Trophoblast cell (in vitro differentiated cells and primary cell): ENCODE measurements at regions not wholly inside any gene's neighbourhood (a gene's known extent, or its start where the extent isn't known, plus 50 kb on each side); places are given as distances from the start of the nearest gene placed in this dataset.

Experiments
- DNase-seq, 2 donors: peaks; one replicate each; pipeline ENCODE4 v3.0.0-alpha.2; 2016
- H2AFZ ChIP-seq: 2 replicates; pipeline ENCODE4 v1.6.1; 2013; ENCODE audit warnings: low read length, moderate library complexity, mild to moderate bottlenecking; ENCODE audit not compliant: insufficient read depth, poor library complexity
- H2AK5ac ChIP-seq: 2 replicates; pipeline ENCODE4 v1.6.1; 2013; ENCODE audit warnings: mild to moderate bottlenecking, low read length
- H2BK120ac ChIP-seq: 2 replicates; pipeline ENCODE4 v1.6.1; 2013; ENCODE audit warnings: low read length, mild to moderate bottlenecking, moderate library complexity; ENCODE audit not compliant: insufficient read depth, poor library complexity
- H2BK12ac ChIP-seq: 2 replicates; pipeline ENCODE4 v1.6.1; 2013; ENCODE audit warnings: mild to moderate bottlenecking, low read length, moderate library complexity
- H2BK5ac ChIP-seq: 2 replicates; pipeline ENCODE4 v1.6.1; 2013; ENCODE audit warnings: low read length, low read depth, moderate library complexity, mild to moderate bottlenecking; ENCODE audit not compliant: poor library complexity
- H3K14ac ChIP-seq: 2 replicates; pipeline ENCODE4 v1.6.1; 2013; ENCODE audit warnings: mild to moderate bottlenecking, low read length
- H3K18ac ChIP-seq: 2 replicates; pipeline ENCODE4 v1.6.1; 2013; ENCODE audit warnings: mild to moderate bottlenecking, low read length
- H3K23ac ChIP-seq: 2 replicates; pipeline ENCODE4 v1.6.1; 2013; ENCODE audit warnings: low read length
- H3K27ac ChIP-seq: 2 replicates; pipeline ENCODE4 v1.5.1; 2013; ENCODE audit warnings: low read depth, mild to moderate bottlenecking, inconsistent platforms, low read length, moderate library complexity
- H3K27me3 ChIP-seq: 2 replicates; pipeline ENCODE4 v1.6.1; 2013; ENCODE audit warnings: inconsistent platforms, mild to moderate bottlenecking, low read length, moderate library complexity; ENCODE audit not compliant: insufficient read depth
- H3K36me3 ChIP-seq, 2 experiments: 1 replicate in 1 of 2; 2 replicates in 1 of 2; pipeline ENCODE4 v1.6.1; 2013; ENCODE audit warnings: low read length in 2 of 2, mild to moderate bottlenecking in 2 of 2, moderate library complexity in 1 of 2; ENCODE audit not compliant: insufficient read depth in 2 of 2, control insufficient read depth in 1 of 2
- H3K4ac ChIP-seq: 2 replicates; pipeline ENCODE4 v1.6.1; 2013; ENCODE audit warnings: low read depth, mild to moderate bottlenecking, low read length, moderate library complexity
- H3K4me1 ChIP-seq, 2 experiments: 1 replicate in 1 of 2; 2 replicates in 1 of 2; pipeline ENCODE4 v1.6.1; 2013; ENCODE audit warnings: low read length in 2 of 2, mild to moderate bottlenecking in 2 of 2, moderate library complexity in 1 of 2; ENCODE audit not compliant: insufficient read depth in 2 of 2, control insufficient read depth in 1 of 2
- H3K4me2 ChIP-seq: 2 replicates; pipeline ENCODE4 v1.6.1; 2013; ENCODE audit warnings: inconsistent platforms, mild to moderate bottlenecking, low read length, moderate library complexity
- H3K4me3 ChIP-seq: 2 replicates; pipeline ENCODE4 v1.5.1; 2013; ENCODE audit warnings: mild to moderate bottlenecking, low read depth, low read length, inconsistent platforms
- H3K79me1 ChIP-seq: one replicate; pipeline ENCODE4 v1.6.1; 2013; ENCODE audit warnings: low read length
- H3K79me2 ChIP-seq: 2 replicates; pipeline ENCODE4 v1.6.1; 2013; ENCODE audit warnings: low read length, mild to moderate bottlenecking; ENCODE audit not compliant: control insufficient read depth, insufficient read depth, poor library complexity
- H3K9ac ChIP-seq: 2 replicates; pipeline ENCODE4 v1.6.1; 2013; ENCODE audit warnings: mild to moderate bottlenecking, low read length
- H3K9me3 ChIP-seq: 2 replicates; pipeline ENCODE4 v1.6.1; 2013; ENCODE audit warnings: low read depth, mild to moderate bottlenecking, control low read depth, inconsistent platforms, low read length; ENCODE audit not compliant: insufficient read depth
- H4K12ac ChIP-seq: 2 replicates; pipeline ENCODE4 v1.6.1; 2013; ENCODE audit warnings: low read depth, mild to moderate bottlenecking, low read length, moderate library complexity
- H4K8ac ChIP-seq: 2 replicates; pipeline ENCODE4 v1.6.1; 2013; ENCODE audit warnings: low read depth, mild to moderate bottlenecking, low read length, moderate library complexity
- H4K91ac ChIP-seq: one replicate; pipeline ENCODE4 v1.6.1; 2013; ENCODE audit warnings: low read depth, mild to moderate bottlenecking, low read length, moderate library complexity
- WGBS: extraction: QIAGEN DNeasy Blood & Tissue Kit; methylation state at CpG from one replicate; pipeline ENCODE4 v1.1.7; 2013; ENCODE audit warnings: missing lambda C conversion rate; ENCODE audit not compliant: insufficient read length, insufficient coverage; ENCODE audit errors: extremely low coverage; 5-methylcytosine and 5-hydroxymethylcytosine counted together

- peaks cover 10% of the 10 kb centered on the region in 2 experiments for H3K4me1 ChIP-seq
- no peaks in the 10 kb centered on the region for H3K79me2 ChIP-seq
- no peak overlapping the region for H3K4ac ChIP-seq
- no peak overlapping the region for H4K8ac ChIP-seq
- H2BK120ac ChIP-seq: no peak overlapping the region
- H3K4me2 ChIP-seq: no peak overlapping the region
- no peak overlapping the region for H3K9ac ChIP-seq
- no peak overlapping the region for H2AFZ ChIP-seq
- H2AK5ac ChIP-seq: no peak overlapping the region
- no peak overlapping the region for H4K12ac ChIP-seq
- H3K4me3 ChIP-seq: no peak overlapping the region
- no peaks in the 10 kb centered on the region for H3K9me3 ChIP-seq
- H2BK5ac ChIP-seq: no peak overlapping the region
- no peak overlapping the region for H3K18ac ChIP-seq
- H4K91ac ChIP-seq: no peak overlapping the region
- no peak overlapping the region for H2BK12ac ChIP-seq
- DNase-seq: no peak
- no peak overlapping the region for H3K14ac ChIP-seq
- H3K79me1 ChIP-seq: peaks cover 2% of the 10 kb centered on the region
- H3K27me3 ChIP-seq: no peaks in the 10 kb centered on the region
- H3K23ac ChIP-seq: no peak overlapping the region
- whole genome bisulfite sequencing: no CpG with 5 or more reads among the region's 6 CpGs
- H3K36me3 ChIP-seq: peaks cover 6 to 10% of the 10 kb centered on the region in 2 experiments
- H3K27ac ChIP-seq: no peak overlapping the region
Observed at GRCh38 chr3:141422961-141423582, 54.8 kb downstream of the ZBTB38 start.

- no peak for DNase-seq
- no peak overlapping the region for H2AFZ ChIP-seq
- H2BK120ac ChIP-seq: no peak overlapping the region
- H3K4ac ChIP-seq: no peak overlapping the region
- no peak overlapping the region for H4K8ac ChIP-seq
- no peak overlapping the region for H4K91ac ChIP-seq
- H3K79me1 ChIP-seq: peaks cover 2% of the 10 kb centered on the region
- peaks cover 8 to 11% of the 10 kb centered on the region in 2 experiments for H3K36me3 ChIP-seq
- H3K14ac ChIP-seq: no peak overlapping the region
- H3K27me3 ChIP-seq: no peaks in the 10 kb centered on the region
- H3K4me3 ChIP-seq: no peak overlapping the region
- no peak overlapping the region for H3K23ac ChIP-seq
- no CpG with 5 or more reads among the region's 6 CpGs for WGBS
- H3K9ac ChIP-seq: no peak overlapping the region
- no peak overlapping the region for H3K27ac ChIP-seq
- H3K4me1 ChIP-seq: peaks cover 13% of the 10 kb centered on the region in 2 experiments
- no peaks in the 10 kb centered on the region for H3K79me2 ChIP-seq
- no peak overlapping the region for H3K4me2 ChIP-seq
- H2BK5ac ChIP-seq: no peak overlapping the region
- no peak overlapping the region for H4K12ac ChIP-seq
- no peak overlapping the region for H2BK12ac ChIP-seq
- no peak overlapping the region for H2AK5ac ChIP-seq
- H3K9me3 ChIP-seq: no peaks in the 10 kb centered on the region
- H3K18ac ChIP-seq: no peak overlapping the region
Observed at GRCh38 chr3:141425523-141426233, 57.4 kb downstream of the ZBTB38 start.

- Histone ChIP-seq H2AK5ac (no peak overlapping the region), H2BK12ac (no peak overlapping the region), H2AFZ (no peak overlapping the region), H4K8ac (no peak overlapping the region), H3K79me2 (no peaks in the 10 kb centered on the region), H2BK5ac (no peak overlapping the region), H3K4me2 (no peak overlapping the region), H4K91ac (no peak overlapping the region), H3K36me3 (peaks cover 8 to 11% of the 10 kb centered on the region in 2 experiments), H3K4ac (no peak overlapping the region), H3K18ac (no peak overlapping the region), H2BK120ac (no peak overlapping the region), H3K4me3 (no peak overlapping the region), H4K12ac (no peak overlapping the region), H3K9ac (no peak overlapping the region), H3K27ac (no peak overlapping the region), H3K14ac (no peak overlapping the region), H3K4me1 (peaks cover 12 to 13% of the 10 kb centered on the region in 2 experiments), H3K23ac (no peak overlapping the region), H3K27me3 (no peaks in the 10 kb centered on the region), H3K9me3 (no peaks in the 10 kb centered on the region), H3K79me1 (peaks cover 2% of the 10 kb centered on the region)
- DNase-seq: no peak
- no CpG with 5 or more reads among the region's 9 CpGs for WGBS
Observed at GRCh38 chr3:141426404-141427034, 58.2 kb downstream of the ZBTB38 start.

- Histone ChIP-seq H2BK120ac (no peak overlapping the region), H3K23ac (no peak overlapping the region), H4K8ac (no peak overlapping the region), H3K14ac (peak overlapping the region; percentile 11), H2BK5ac (no peak overlapping the region), H3K4me3 (no peak overlapping the region), H3K27me3 (no peaks in the 10 kb centered on the region), H3K27ac (no peak overlapping the region), H3K4me2 (no peak overlapping the region), H3K79me2 (no peaks in the 10 kb centered on the region), H3K9ac (no peak overlapping the region), H3K4me1 (peaks cover 5 to 8% of the 10 kb centered on the region in 2 experiments), H2BK12ac (peak overlapping the region; percentile 11), H3K79me1 (peaks cover 2% of the 10 kb centered on the region), H3K18ac (peak overlapping the region; percentile 62), H3K4ac (no peak overlapping the region), H3K36me3 (peaks cover 10 to 11% of the 10 kb centered on the region in 2 experiments), H4K12ac (peak overlapping the region; percentile 69), H2AFZ (peak overlapping the region; percentile 45), H3K9me3 (no peaks in the 10 kb centered on the region), H4K91ac (no peak overlapping the region), H2AK5ac (no peak overlapping the region)
- no CpG with 5 or more reads among the region's 4 CpGs for WGBS
- no peak for DNase-seq
Observed at GRCh38 chr3:141427764-141428163, 59.1 kb upstream of the RASA2 start.
